HEK293T (cell line): ENCODE measurements at regions not wholly inside any gene's neighbourhood (a gene's known extent, or its start where the extent isn't known, plus 50 kb on each side); places are given as distances from the start of the nearest gene placed in this dataset.

Experiments
- BHLHE40 ChIP-seq: fragments of 450-650 bp; IDR thresholded peaks from 2 replicates; pipeline ENCODE4 v1.6.1; 2016; ENCODE audit warnings: mild to moderate bottlenecking, moderate library complexity, borderline replicate concordance
- FOXA1 ChIP-seq: fragments of 450-650 bp; IDR thresholded peaks from 2 replicates; pipeline ENCODE4 v1.6.1; 2016; ENCODE audit warnings: mild to moderate bottlenecking
- FOXK2 ChIP-seq: fragments of 450-650 bp; IDR thresholded peaks from 2 replicates; pipeline ENCODE4 v1.6.1; 2016; ENCODE audit warnings: mild to moderate bottlenecking
- FOXM1 ChIP-seq: fragments of 450-650 bp; IDR thresholded peaks from 2 replicates; pipeline ENCODE4 v1.6.1; 2017; ENCODE audit warnings: mild to moderate bottlenecking, borderline replicate concordance
- HDGF ChIP-seq: fragments of 450-650 bp; IDR thresholded peaks from 2 replicates; pipeline ENCODE4 v1.6.1; 2017; ENCODE audit warnings: antibody characterized with exemption, borderline replicate concordance
- LEF1 ChIP-seq: fragments of 450-650 bp; IDR thresholded peaks from 2 replicates; pipeline ENCODE4 v1.6.1; 2017; ENCODE audit warnings: mild to moderate bottlenecking, borderline replicate concordance
- NFRKB ChIP-seq: fragments of 450-650 bp; IDR thresholded peaks from 2 replicates; pipeline ENCODE4 v1.6.1; 2016; ENCODE audit warnings: mild to moderate bottlenecking, moderate library complexity
- SUZ12 ChIP-seq: fragments of 450-650 bp; IDR thresholded peaks from 2 replicates; pipeline ENCODE4 v1.6.1; 2016; ENCODE audit warnings: mild to moderate bottlenecking
- TARDBP ChIP-seq: fragments of 450-650 bp; IDR thresholded peaks from 2 replicates; pipeline ENCODE4 v1.6.1; 2016
- ZNF384 ChIP-seq: fragments of 450-650 bp; IDR thresholded peaks from 2 replicates; pipeline ENCODE4 v1.6.1; 2016

DNA sequence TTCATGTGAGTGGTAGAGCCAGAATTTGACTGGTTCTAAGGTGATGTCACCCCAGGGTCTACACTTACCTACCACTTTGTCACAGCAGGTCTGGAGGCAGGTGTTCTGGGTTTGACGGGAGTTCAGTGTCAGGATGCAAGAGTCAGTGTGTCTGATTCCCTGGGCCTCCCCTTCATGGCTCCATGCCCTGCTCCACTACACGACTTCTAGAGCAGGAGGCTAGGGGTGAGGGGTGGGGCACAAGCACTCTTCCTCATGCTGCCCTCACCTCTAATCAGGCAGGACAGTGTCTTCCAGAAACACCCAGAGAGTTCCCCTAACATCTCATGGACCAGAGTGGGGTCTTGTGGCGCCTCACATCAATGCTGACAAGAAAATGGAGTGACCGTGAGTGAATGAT, 118.2 kb downstream of the CDC5L start:
- no peak for TF ChIP-seq SUZ12
- no peak for TF ChIP-seq ZNF384
- TF ChIP-seq FOXM1, result no peak
- TF ChIP-seq FOXK2, result no peak
- TF ChIP-seq LEF1, result no peak
- no peak for TF ChIP-seq FOXA1
- no peak for TF ChIP-seq BHLHE40
- TF ChIP-seq HDGF, result no peak
- TF ChIP-seq TARDBP, result no peak
- no peak for TF ChIP-seq NFRKB
